Activated naive CD8-positive, alpha-beta T cell treated with anti-CD3 and anti-CD28 coated beads, Interleukin-2, amount 10 ng/mL, durations not matched to agents 7 days and 5 days (primary cell): ENCODE measurements at regions not wholly inside any gene's neighbourhood (a gene's known extent, or its start where the extent isn't known, plus 50 kb on each side); places are given as distances from the start of the nearest gene placed in this dataset.

Experiments used
- ATAC-seq: fragments of 150-1000 bp; cut with Tn5 transposase; one replicate; pipeline ENCODE4 v1.10.0; 2021; ENCODE audit warnings: low read depth, moderate library complexity
- POLR2A ChIA-PET: fragments of 350-600 bp; sonication (Branson Sonifier 250); formaldehyde crosslinking; loops from one replicate; lab custom pipeline; 2021; ENCODE audit warnings: antibody characterized with exemption; lab: Charles Lee
- DNase-seq: peaks from one replicate; pipeline ENCODE4 v3.0.0; 2021
- H3K27ac Mint-ChIP-seq: one replicate; pipeline ENCODE4 v1.8.0; 2022; ENCODE audit warnings: mild to moderate bottlenecking, mixed read lengths
- H3K27me3 Mint-ChIP-seq: one replicate; pipeline ENCODE4 v1.8.0; 2022; ENCODE audit warnings: mild to moderate bottlenecking, moderate library complexity, mixed read lengths
- H3K36me3 Mint-ChIP-seq: one replicate; pipeline ENCODE4 v1.8.0; 2021; ENCODE audit warnings: mild to moderate bottlenecking, mixed read lengths
- H3K4me1 Mint-ChIP-seq: one replicate; pipeline ENCODE4 v1.8.0; 2021; ENCODE audit warnings: mixed read lengths
- H3K4me3 Mint-ChIP-seq: one replicate; pipeline ENCODE4 v1.8.0; 2022; ENCODE audit warnings: mild to moderate bottlenecking, moderate library complexity, mixed read lengths
- H3K9me3 Mint-ChIP-seq: one replicate; pipeline ENCODE4 v1.8.0; 2021; ENCODE audit warnings: mixed read lengths

DNA sequence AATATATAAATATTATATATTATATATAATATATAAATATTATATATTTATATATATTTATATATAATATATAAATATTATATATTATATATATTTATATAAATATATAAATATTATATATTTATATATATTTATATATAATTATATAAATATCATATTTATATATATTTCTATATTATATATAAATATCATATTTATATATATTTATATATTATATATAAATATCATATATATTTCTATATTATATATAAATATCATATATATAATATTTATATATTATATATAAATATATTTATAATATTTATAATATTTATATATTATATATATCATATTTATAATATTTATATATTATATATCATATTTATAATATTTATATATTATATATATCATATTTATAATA, 321.4 kb downstream of the CDH2 start:
- ATAC-seq = no peak
- Mint-ChIP-seq H3K4me1 (no peaks in the 10 kb centered on the region), H3K36me3 (no peaks in the 10 kb centered on the region), H3K27me3 (no peaks in the 10 kb centered on the region), H3K9me3 (peaks cover 1% of the 10 kb centered on the region), H3K27ac (no peak overlapping the region), H3K4me3 (no peak overlapping the region)
- POLR2A ChIA-PET = no interaction called here
- no peak for DNase-seq

DNA sequence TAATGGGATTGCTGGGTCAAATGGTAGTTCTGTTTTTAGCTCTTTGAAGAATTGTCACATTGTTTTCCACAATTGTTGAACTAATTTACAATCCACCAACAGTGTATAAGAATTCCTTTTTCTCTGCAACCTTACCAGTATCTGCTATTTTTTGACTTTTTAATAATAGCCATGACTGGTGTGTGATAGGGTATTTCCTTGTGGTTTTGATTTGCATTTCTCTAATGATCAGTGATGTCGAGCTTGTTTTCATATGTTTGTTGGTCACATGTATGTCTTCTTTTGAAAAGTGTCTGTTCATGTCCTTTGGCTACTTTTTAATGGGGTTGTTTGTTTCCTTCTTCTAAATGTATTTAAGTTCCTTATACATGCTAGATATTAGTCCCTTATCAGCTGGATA, 322.3 kb downstream of the CDH2 start:
- POLR2A ChIA-PET = no interaction called here
- ATAC-seq (no peak), DNase-seq (no peak)
- Mint-ChIP-seq H3K27me3 (no peaks in the 10 kb centered on the region), H3K27ac (no peak overlapping the region), H3K4me1 (no peaks in the 10 kb centered on the region), H3K9me3 (peaks cover 4% of the 10 kb centered on the region), H3K36me3 (no peaks in the 10 kb centered on the region), H3K4me3 (no peak overlapping the region)

DNA sequence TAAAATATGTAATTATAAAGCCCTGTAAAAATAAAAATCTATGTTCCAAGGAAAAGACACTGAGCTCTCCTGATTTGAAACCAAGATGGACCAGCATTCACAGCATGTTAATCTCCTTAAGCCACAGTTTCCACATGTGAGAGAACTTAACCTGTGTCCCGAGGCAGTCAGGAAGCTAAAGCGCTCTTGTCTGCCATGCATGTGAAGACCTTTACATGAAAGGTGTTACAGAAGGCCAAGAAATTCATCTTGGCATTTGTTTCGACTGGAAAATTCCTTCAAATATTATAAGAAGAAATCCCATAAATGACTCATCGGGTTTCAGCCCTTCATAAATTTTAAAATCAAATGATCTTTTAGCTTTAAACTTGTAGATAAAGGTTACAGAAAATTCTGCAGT, 328.6 kb downstream of the CDH2 start:
- no peaks in the 10 kb centered on the region for H3K27me3 Mint-ChIP-seq

DNA sequence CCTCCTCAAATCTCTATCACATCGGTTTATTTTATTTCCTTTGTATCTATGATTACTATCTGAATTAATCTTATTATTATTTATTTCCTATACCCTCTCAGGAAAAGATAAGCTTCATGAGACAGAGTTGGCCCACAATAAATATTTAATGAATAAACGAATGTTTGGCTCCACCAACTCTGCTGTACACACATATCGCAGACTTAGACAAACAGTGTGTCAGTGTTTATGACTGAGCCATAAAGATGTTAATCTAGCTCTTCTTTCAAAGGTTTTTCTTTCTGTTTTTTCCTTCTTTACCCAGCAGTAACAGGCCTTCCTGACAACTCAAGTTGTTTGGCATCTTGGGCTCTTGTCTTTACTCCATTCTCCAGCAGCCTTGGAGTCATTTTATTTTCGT, 329.5 kb downstream of the CDH2 start:
- peaks cover 9% of the 10 kb centered on the region for H3K9me3 Mint-ChIP-seq
- ATAC-seq (no peak), DNase-seq (no peak)
- H3K4me3 Mint-ChIP-seq = no peak overlapping the region
- no peaks in the 10 kb centered on the region for H3K4me1 Mint-ChIP-seq
- H3K36me3 Mint-ChIP-seq = no peaks in the 10 kb centered on the region
- no peaks in the 10 kb centered on the region for H3K27me3 Mint-ChIP-seq
- H3K27ac Mint-ChIP-seq = no peak overlapping the region
- POLR2A ChIA-PET = no interaction called here

More for the DNA sequence above, 328.6 kb downstream of the CDH2 start:
- Mint-ChIP-seq H3K36me3 (no peaks in the 10 kb centered on the region), H3K4me1 (no peaks in the 10 kb centered on the region), H3K9me3 (peaks cover 9% of the 10 kb centered on the region), H3K4me3 (no peak overlapping the region), H3K27ac (no peak overlapping the region)
- no peak for ATAC-seq
- no peak for DNase-seq
- POLR2A ChIA-PET = no interaction called here

DNA sequence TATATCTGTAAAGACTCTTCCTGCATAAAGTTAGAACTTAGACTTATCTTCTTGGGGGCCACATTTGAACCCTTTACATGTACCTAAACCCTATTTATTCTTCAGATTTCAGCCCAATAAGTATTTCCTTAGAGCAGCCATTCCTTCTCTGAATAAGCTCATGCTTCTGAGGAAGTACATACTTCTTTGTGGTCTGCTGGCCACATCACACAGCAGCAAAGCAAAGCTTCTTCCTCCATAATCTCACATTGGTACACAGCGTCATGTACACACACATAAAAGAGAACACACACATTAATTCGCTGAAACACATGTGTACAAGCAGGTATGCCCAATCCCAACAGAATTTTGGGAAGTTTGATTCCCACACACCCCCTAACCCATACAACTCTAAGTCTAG, 331.0 kb downstream of the CDH2 start:
- DNase-seq (no peak), ATAC-seq (no peak)
- H3K36me3 Mint-ChIP-seq = no peaks in the 10 kb centered on the region
- POLR2A ChIA-PET = no interaction called here
- no peak overlapping the region for H3K27ac Mint-ChIP-seq
- H3K4me1 Mint-ChIP-seq = no peaks in the 10 kb centered on the region
- H3K9me3 Mint-ChIP-seq = peaks cover 9% of the 10 kb centered on the region
- H3K4me3 Mint-ChIP-seq = no peak overlapping the region
- H3K27me3 Mint-ChIP-seq = no peaks in the 10 kb centered on the region

DNA sequence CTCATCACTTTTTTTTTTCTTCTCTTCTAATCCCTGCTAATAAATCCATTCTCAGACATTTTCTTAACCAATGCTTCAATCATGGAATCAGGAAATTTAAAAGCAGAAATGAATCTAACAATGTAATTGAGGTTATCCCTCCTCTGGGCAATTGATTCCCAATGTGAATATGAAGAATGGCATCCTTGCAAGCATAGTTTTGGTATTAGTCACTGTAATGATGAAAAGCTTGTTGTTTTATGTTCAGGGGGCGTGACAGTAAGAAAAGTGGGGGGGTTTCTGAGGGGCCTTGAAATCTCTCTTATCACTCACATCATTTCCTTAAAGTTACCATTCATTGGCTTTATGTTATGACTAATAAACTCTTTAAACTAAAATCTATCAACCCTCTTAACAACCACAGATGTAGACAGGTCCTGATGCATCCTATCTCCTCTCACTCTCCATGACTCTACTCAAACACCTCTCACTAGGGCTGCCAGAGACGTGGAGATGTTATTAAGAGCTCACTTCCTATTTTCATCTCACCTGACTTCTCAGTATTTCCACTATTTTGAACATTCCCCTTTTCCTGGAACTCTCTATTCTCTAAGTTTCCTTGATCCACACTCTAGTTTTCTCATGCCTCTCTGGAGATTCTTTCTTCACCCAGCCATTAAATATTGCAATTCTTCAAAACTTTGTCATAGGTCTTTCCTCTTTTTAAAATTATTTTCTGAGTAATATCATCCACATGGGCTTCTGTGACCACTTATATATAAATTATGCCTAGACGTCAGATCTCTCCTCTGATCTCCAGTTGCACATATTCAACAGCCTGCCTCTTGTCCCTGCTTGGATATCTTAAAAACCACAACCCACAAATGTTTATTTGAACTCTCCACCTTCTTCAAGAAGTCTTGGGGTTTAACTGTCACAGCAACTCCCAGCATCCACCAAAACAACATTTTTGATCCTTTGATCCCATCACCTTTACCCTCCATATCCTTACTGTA, 332.9 kb downstream of the CDH2 start:
- ATAC-seq (no peak), DNase-seq (no peak)
- Mint-ChIP-seq H3K4me1 (no peaks in the 10 kb centered on the region), H3K36me3 (no peaks in the 10 kb centered on the region), H3K9me3 (peaks cover 6% of the 10 kb centered on the region), H3K27me3 (no peaks in the 10 kb centered on the region), H3K27ac (no peak overlapping the region), H3K4me3 (no peak overlapping the region)
- POLR2A ChIA-PET = no interaction called here

DNA sequence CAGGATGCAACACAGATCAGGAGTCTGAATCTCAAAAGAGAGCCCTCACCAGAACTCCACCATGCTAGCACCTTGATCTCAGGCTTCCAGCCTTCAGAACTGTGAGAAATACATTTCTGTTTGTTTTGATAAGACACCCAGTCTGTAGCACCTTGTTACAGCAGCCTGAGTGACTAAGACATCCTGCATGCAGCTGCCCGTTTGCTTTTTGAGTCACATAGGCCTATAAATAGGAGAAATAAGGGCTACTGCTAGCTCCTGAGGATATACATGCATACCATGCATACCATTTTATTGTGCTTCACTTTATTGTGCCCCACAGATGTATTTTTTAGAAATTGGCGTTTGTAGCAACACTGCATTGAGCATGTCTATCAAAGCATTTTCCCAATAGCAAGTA, 337.8 kb downstream of the CDH2 start:
- no peak for ATAC-seq
- POLR2A ChIA-PET = no interaction called here
- Mint-ChIP-seq H3K4me1 (no peaks in the 10 kb centered on the region), H3K4me3 (no peak overlapping the region), H3K27ac (no peak overlapping the region), H3K27me3 (no peaks in the 10 kb centered on the region), H3K36me3 (no peaks in the 10 kb centered on the region), H3K9me3 (no peaks in the 10 kb centered on the region)
- DNase-seq = no peak

DNA sequence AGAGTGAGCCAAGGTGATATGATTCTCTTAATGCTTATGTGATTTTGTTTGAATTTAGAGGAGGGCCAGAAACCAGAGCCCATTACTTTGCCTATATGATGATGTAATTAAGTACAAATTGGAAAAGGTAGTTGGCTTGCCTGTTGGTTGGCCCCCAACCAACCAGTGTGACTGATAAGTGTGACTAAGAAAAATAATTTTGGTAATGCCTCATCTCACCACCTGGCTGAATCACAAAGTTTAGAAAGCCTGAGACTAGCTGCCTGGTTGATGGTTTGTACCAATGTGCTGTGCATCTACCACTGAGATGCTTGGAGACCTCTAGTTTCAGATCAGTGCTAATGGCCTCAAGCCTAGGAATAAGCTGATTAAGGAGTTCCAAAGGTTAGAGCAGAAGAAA, 338.7 kb downstream of the CDH2 start:
- Mint-ChIP-seq H3K36me3 (no peaks in the 10 kb centered on the region), H3K4me1 (no peaks in the 10 kb centered on the region), H3K27ac (no peak overlapping the region), H3K27me3 (no peaks in the 10 kb centered on the region), H3K9me3 (peaks cover 3% of the 10 kb centered on the region), H3K4me3 (no peak overlapping the region)
- ATAC-seq = no peak
- POLR2A ChIA-PET = no interaction called here
- no peak for DNase-seq

DNA sequence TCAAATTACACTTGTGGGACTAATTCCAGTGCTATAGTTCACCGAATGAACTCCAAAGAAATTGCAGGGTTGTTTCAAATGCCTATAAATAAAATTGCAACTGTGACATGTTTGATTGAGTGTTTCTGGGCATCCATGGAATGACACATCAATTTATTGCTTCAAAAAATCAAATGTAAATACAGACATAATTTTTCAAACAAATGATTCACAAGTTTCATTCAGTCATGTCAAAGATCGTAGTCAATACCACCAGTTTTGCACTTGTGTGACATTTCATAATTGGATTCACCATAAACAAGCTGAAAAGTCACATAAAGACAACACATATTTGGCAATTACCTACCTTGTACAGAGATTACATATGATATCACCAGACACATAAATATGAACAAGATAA, 350.8 kb downstream of the CDH2 start:
- Mint-ChIP-seq H3K4me1 (no peaks in the 10 kb centered on the region), H3K27me3 (no peaks in the 10 kb centered on the region), H3K27ac (no peak overlapping the region), H3K4me3 (no peak overlapping the region), H3K36me3 (no peaks in the 10 kb centered on the region), H3K9me3 (peaks cover 9% of the 10 kb centered on the region)
- POLR2A ChIA-PET = no interaction called here
- no peak for DNase-seq
- ATAC-seq = no peak

DNA sequence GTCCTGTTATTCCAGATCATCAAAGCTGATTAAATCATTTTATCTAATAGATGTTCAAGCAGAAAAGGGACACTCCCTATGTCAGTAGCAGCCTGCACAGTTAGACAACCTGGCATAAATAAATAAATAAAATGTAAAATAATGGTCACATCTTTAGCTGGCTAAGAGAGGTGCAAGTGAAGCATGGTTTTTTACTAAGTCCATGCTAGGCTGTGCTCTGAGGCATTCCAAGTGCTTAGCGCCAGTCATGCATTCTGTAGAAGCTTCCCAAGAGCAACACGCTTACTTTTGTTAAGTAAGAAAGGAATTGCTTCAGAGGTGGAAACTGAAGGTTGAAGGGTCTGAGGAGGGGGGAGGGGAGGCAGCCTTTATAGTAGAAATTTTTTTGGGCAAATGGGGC, 351.2 kb downstream of the CDH2 start:
- H3K27me3 Mint-ChIP-seq = no peaks in the 10 kb centered on the region
- H3K36me3 Mint-ChIP-seq = no peaks in the 10 kb centered on the region
- no peak overlapping the region for H3K27ac Mint-ChIP-seq
- H3K4me3 Mint-ChIP-seq = no peak overlapping the region
- H3K4me1 Mint-ChIP-seq = no peaks in the 10 kb centered on the region
- H3K9me3 Mint-ChIP-seq = peaks cover 7% of the 10 kb centered on the region
- DNase-seq (no peak), ATAC-seq (no peak)
- POLR2A ChIA-PET = no interaction called here

DNA sequence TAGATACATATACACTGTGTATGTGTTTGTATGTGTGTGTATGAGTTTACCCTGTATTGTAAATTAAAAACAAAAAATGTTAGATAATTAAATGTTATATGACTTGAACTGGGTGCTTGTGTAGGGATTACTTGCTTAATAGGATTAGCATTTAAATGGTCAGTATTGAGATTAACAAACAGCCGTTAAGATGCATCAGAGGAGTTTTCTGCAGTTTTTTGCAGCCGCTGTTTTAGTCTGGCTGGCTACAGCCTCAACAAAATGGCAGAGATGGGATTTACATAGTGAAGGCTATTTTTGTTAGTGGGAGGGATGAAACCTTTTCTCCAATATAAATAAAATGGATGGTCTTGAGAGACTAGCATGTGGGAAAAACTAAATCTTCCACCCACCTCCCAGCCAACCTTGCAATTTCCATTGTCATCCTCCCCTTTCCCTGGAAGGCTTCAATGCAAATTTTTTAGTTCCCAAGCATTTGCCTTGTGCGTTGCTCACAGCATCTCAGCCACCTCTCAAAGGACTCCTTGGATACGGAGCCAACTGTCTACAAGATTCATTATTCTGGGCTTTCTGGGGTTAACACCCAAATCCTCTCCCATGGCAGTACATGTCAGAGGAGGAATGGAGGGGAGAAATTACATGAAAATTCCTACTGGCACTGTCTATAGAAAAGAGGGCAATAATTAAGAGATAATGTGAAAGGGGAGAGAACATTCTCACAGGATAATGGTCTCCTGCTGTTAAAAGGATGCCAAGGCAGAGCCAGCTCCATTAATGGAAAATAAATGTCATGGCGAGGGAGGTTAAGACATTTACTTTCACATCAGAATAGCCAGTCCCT, 351.9 kb downstream of the CDH2 start:
- POLR2A ChIA-PET = no interaction called here

DNA sequence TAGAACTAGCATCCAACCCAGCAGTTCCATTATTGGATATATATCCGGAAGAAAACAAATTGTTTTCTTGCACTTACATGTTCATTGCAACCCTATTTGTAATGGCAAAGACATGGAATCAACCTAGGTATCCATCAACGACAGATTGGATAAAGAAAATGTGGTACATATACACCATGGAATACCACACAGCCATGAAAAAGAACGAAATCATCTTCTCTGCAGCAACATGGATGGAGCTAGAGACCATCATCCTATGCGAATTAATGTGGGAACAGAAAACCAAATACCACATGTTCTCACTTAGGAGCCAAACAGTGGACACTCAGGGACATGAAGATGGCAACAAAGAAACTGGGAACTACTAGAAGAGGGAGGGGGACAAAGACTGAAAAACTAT, 352.7 kb downstream of the CDH2 start:
- no peaks in the 10 kb centered on the region for H3K36me3 Mint-ChIP-seq
- H3K4me1 Mint-ChIP-seq = no peaks in the 10 kb centered on the region
- POLR2A ChIA-PET = no interaction called here
- H3K4me3 Mint-ChIP-seq = no peak overlapping the region
- no peak for ATAC-seq
- no peaks in the 10 kb centered on the region for H3K27me3 Mint-ChIP-seq
- H3K9me3 Mint-ChIP-seq = peaks cover 7% of the 10 kb centered on the region
- no peak for DNase-seq
- H3K27ac Mint-ChIP-seq = no peak overlapping the region

More for the DNA sequence above, 351.9 kb downstream of the CDH2 start:
- Mint-ChIP-seq H3K4me1 (no peaks in the 10 kb centered on the region), H3K27ac (no peak overlapping the region), H3K4me3 (no peak overlapping the region), H3K36me3 (no peaks in the 10 kb centered on the region), H3K9me3 (peaks cover 7% of the 10 kb centered on the region), H3K27me3 (no peaks in the 10 kb centered on the region)
- ATAC-seq (no peak), DNase-seq (no peak)

DNA sequence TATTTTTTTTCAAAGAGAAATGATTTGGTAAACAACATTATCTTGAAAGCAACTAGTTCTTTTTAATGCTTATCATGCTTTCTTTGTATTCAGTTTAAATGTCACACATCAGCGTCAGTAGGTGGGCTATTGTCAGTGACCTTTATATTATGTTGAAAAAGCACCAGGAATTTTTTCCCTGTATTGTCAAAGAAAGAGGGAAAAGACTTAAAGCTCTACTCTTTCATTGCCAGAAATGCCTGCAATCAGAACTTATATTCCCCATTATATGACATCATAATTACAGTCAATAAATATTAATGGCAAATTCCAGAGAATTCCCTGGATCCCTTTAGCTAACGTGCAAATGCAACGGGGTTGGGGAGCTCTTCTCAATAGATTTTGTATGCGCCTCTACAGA, 353.9 kb downstream of the CDH2 start:
- Mint-ChIP-seq H3K4me3 (no peak overlapping the region), H3K4me1 (no peaks in the 10 kb centered on the region), H3K27ac (no peak overlapping the region), H3K36me3 (no peaks in the 10 kb centered on the region), H3K9me3 (peaks cover 9% of the 10 kb centered on the region), H3K27me3 (no peaks in the 10 kb centered on the region)
- DNase-seq (no peak), ATAC-seq (no peak)
- POLR2A ChIA-PET = no interaction called here

DNA sequence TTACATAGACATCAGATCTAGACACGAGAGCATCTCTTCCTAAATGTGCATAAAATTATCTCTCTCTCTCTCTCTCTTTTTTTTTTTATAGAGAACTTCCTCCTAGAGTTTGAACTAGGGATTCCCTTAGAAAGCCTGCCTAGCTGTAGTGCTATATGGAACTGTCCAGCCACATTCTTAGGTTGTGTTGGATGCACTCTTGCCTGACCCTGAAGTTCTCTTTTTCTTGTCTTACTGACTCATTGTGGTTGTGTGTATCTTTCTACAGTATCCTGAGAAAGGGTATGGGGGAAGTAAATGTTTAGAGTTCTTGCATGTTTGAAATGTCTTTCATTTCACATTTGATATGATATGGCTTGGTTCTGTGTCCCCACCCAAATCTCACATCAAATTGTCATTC, 368.2 kb downstream of the CDH2 start:
- no peak for DNase-seq
- Mint-ChIP-seq H3K4me1 (no peaks in the 10 kb centered on the region), H3K36me3 (no peaks in the 10 kb centered on the region), H3K27me3 (no peaks in the 10 kb centered on the region), H3K9me3 (peaks cover 1% of the 10 kb centered on the region), H3K4me3 (no peak overlapping the region), H3K27ac (no peak overlapping the region)
- POLR2A ChIA-PET = no interaction called here
- no peak for ATAC-seq
